ENCODE measurements at regions not wholly inside any gene's neighbourhood (a gene's known extent, or its start where the extent isn't known, plus 50 kb on each side); places are given as distances from the start of the nearest gene placed in this dataset.

DNA sequence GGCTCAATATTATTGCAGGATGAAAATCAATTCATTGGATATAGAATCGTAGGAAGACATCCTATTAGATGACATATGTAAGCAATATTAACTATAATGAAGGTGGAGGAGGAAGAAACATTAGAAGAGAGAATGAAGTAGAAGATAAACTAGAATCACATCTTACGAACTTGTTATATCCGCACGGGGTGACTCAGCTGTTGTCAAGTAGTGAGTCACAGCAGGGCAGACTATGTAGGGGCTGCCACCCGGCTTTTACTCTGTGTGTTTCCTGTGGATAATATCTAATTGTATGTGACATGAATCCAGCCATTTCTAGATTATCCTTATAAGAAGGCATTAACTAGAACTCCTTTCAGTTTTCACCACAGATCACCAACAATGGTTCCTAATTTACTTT is 520.2 kb downstream of the DOK5 start:
- ChIA-PET CTCF (no interaction called here), POLR2A (ENCODE audit: low non-redundant PET) (no interaction called here)
- no peak for DNase-seq (ENCODE audit: low spot score)
- Histone ChIP-seq H3K4me1 (ENCODE audit: insufficient read depth, low read length, poor library complexity, severe bottlenecking) (no peaks in the 10 kb centered on the region), H3K27ac (ENCODE audit: low read depth, low read length, poor library complexity, severe bottlenecking) (no peak overlapping the region), H3K9me3 (ENCODE audit: low read depth, low read length, poor library complexity, severe bottlenecking) (no peaks in the 10 kb centered on the region), H3K27me3 (replicated peaks; ENCODE audit: insufficient read depth, low read depth, low read length, poor library complexity) (no peaks in the 10 kb centered on the region), H3K4me3 (ENCODE audit: low read depth, low read length, poor library complexity, severe bottlenecking) (no peak overlapping the region), H3K36me3 (ENCODE audit: insufficient read depth, low read length, poor library complexity, severe bottlenecking) (no peaks in the 10 kb centered on the region)
- no TSS peak for BruUV-seq (replicated peaks)
- no peak for TF ChIP-seq EZH2 (IDR thresholded peaks at IDR 0.05; ENCODE audit: borderline replicate concordance, low read depth, low read length, poor library complexity, severe bottlenecking)
- TF ChIP-seq, protein P1, sequence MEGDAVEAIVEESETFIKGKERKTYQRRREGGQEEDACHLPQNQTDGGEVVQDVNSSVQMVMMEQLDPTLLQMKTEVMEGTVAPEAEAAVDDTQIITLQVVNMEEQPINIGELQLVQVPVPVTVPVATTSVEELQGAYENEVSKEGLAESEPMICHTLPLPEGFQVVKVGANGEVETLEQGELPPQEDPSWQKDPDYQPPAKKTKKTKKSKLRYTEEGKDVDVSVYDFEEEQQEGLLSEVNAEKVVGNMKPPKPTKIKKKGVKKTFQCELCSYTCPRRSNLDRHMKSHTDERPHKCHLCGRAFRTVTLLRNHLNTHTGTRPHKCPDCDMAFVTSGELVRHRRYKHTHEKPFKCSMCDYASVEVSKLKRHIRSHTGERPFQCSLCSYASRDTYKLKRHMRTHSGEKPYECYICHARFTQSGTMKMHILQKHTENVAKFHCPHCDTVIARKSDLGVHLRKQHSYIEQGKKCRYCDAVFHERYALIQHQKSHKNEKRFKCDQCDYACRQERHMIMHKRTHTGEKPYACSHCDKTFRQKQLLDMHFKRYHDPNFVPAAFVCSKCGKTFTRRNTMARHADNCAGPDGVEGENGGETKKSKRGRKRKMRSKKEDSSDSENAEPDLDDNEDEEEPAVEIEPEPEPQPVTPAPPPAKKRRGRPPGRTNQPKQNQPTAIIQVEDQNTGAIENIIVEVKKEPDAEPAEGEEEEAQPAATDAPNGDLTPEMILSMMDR (conservative IDR thresholded peaks at IDR 0.05; ENCODE audit: low read depth, low read length): no peak
- intact Hi-C loops (cut with micrococcal nuclease; ENCODE audit: unreplicated experiment): no loop called here

DNA sequence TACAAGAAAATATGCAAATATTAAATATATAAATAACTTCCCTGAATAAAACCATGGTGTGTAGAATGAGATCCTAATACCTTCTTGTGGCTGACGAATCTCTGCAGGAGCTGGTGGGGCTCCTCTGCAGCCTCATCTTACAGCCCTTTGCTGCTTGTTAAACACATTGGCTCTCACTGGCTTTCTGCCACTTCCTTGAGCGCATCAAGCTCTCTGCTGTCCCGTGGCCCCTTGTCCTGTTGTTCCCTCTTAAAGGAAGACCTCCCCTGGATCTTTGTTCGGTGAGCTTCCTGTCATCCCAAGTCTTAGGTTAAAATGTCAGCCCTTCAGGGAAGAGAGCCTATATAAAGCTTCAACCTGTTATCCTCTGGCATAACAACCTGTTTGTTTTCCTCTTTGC is 519.6 kb downstream of the DOK5 start:
- ChIA-PET CTCF (interaction anchor here (0.5 kb wide), 1 partner anchor 16 kb away, joined by 3 read pairs; no protein-coding TSS in a partner anchor), POLR2A (ENCODE audit: low non-redundant PET) (no interaction called here)
- no peak overlapping the region for H3K27ac ChIP-seq (ENCODE audit: low read depth, low read length, poor library complexity, severe bottlenecking)
- DNase-seq (ENCODE audit: low spot score): peak; percentile 8
- H3K9me3 ChIP-seq (ENCODE audit: low read depth, low read length, poor library complexity, severe bottlenecking): no peaks in the 10 kb centered on the region
- no peak overlapping the region for H3K4me3 ChIP-seq (ENCODE audit: low read depth, low read length, poor library complexity, severe bottlenecking)
- no peaks in the 10 kb centered on the region for H3K27me3 ChIP-seq (replicated peaks; ENCODE audit: insufficient read depth, low read depth, low read length, poor library complexity)
- H3K4me1 ChIP-seq (ENCODE audit: insufficient read depth, low read length, poor library complexity, severe bottlenecking): no peaks in the 10 kb centered on the region
- TF ChIP-seq, protein P1 (conservative IDR thresholded peaks at IDR 0.05; ENCODE audit: low read depth, low read length): no peak
- no peak for TF ChIP-seq EZH2 (IDR thresholded peaks at IDR 0.05; ENCODE audit: borderline replicate concordance, low read depth, low read length, poor library complexity, severe bottlenecking)
- no peaks in the 10 kb centered on the region for H3K36me3 ChIP-seq (ENCODE audit: insufficient read depth, low read length, poor library complexity, severe bottlenecking)
- no TSS peak for BruUV-seq (replicated peaks)
- intact Hi-C loops (cut with micrococcal nuclease; ENCODE audit: unreplicated experiment): no loop called here

GRCh38 chr20:54985091-54985490 is 509.7 kb downstream of the DOK5 start:
- Histone ChIP-seq H3K27ac (ENCODE audit: low read depth, low read length, poor library complexity, severe bottlenecking) (no peak overlapping the region), H3K36me3 (ENCODE audit: insufficient read depth, low read length, poor library complexity, severe bottlenecking) (no peaks in the 10 kb centered on the region), H3K27me3 (replicated peaks; ENCODE audit: insufficient read depth, low read depth, low read length, poor library complexity) (no peaks in the 10 kb centered on the region), H3K4me1 (ENCODE audit: insufficient read depth, low read length, poor library complexity, severe bottlenecking) (no peaks in the 10 kb centered on the region), H3K9me3 (ENCODE audit: low read depth, low read length, poor library complexity, severe bottlenecking) (no peaks in the 10 kb centered on the region), H3K4me3 (ENCODE audit: low read depth, low read length, poor library complexity, severe bottlenecking) (no peak overlapping the region)
- intact Hi-C loops (cut with micrococcal nuclease; ENCODE audit: unreplicated experiment): no loop called here
- DNase-seq (ENCODE audit: low spot score): no peak
- ChIA-PET CTCF (no interaction called here), POLR2A (ENCODE audit: low non-redundant PET) (no interaction called here)
- TF ChIP-seq EZH2 (IDR thresholded peaks at IDR 0.05; ENCODE audit: borderline replicate concordance, low read depth, low read length, poor library complexity, severe bottlenecking): no peak
- TF ChIP-seq, protein P1 (conservative IDR thresholded peaks at IDR 0.05; ENCODE audit: low read depth, low read length): no peak
- no TSS peak for BruUV-seq (replicated peaks)
